Stimulated activated CD4-positive, alpha-beta T cell treated with anti-CD3 and anti-CD28 coated beads, Interleukin-1b, Interleukin-23, amount 100 ng/mL, for 1 hour (primary cell): ENCODE measurements at regions not wholly inside any gene's neighbourhood (a gene's known extent, or its start where the extent isn't known, plus 50 kb on each side); places are given as distances from the start of the nearest gene placed in this dataset.

ENCODE experiments used
- DNase-seq, 2 donors: peaks; one replicate each; pipeline ENCODE4 v3.0.0-alpha.2; 2020; ENCODE audit warnings: low read depth in 2 of 2

- DNase-seq = no peak
Observed at GRCh38 chr2:2828774-2829368, 497.8 kb upstream of the MYT1L start.

GRCh38 chr2:2827761-2828221, 496.7 kb upstream of the MYT1L start:
- DNase-seq = no peak

GRCh38 chr2:2827046-2827636, 496.1 kb upstream of the MYT1L start:
- DNase-seq = no peak

- no peak for DNase-seq
Observed at GRCh38 chr2:2826621-2827020, 495.5 kb upstream of the MYT1L start.

GRCh38 chr2:2826209-2826551, 495.1 kb upstream of the MYT1L start:
- no peak for DNase-seq

- DNase-seq = no peak
Observed at GRCh38 chr2:2825516-2826208, 494.6 kb upstream of the MYT1L start.

- DNase-seq = no peak
Observed at GRCh38 chr2:2825062-2825461, 494.0 kb upstream of the MYT1L start.

GRCh38 chr2:2824588-2824987, 493.5 kb upstream of the MYT1L start:
- no peak for DNase-seq

GRCh38 chr2:2823061-2823753, 492.1 kb upstream of the MYT1L start:
- no peak for DNase-seq

- no peak for DNase-seq
Observed at GRCh38 chr2:2822143-2822542, 491.1 kb upstream of the MYT1L start.

GRCh38 chr2:2812648-2813047, 481.6 kb upstream of the MYT1L start:
- DNase-seq = no peak

GRCh38 chr2:2812117-2812516, 481.0 kb upstream of the MYT1L start:
- no peak for DNase-seq

GRCh38 chr2:2810504-2810903, 479.4 kb upstream of the MYT1L start:
- no peak for DNase-seq

- no peak for DNase-seq
Observed at GRCh38 chr2:2809771-2810170, 478.7 kb upstream of the MYT1L start.

GRCh38 chr2:2808551-2809058, 477.5 kb upstream of the MYT1L start:
- DNase-seq = no peak

GRCh38 chr2:2806711-2807110, 475.6 kb upstream of the MYT1L start:
- no peak for DNase-seq

- no peak for DNase-seq
Observed at GRCh38 chr2:2805263-2805662, 474.2 kb upstream of the MYT1L start.

GRCh38 chr2:2804528-2804927, 473.5 kb upstream of the MYT1L start:
- DNase-seq = no peak

- DNase-seq = no peak
Observed at GRCh38 chr2:2801458-2801857, 470.4 kb upstream of the MYT1L start.

- no peak for DNase-seq
Observed at GRCh38 chr2:2800697-2801096, 469.6 kb upstream of the MYT1L start.

GRCh38 chr2:2800001-2800400, 468.9 kb upstream of the MYT1L start:
- DNase-seq = no peak

GRCh38 chr2:2799151-2799697, 468.1 kb upstream of the MYT1L start:
- DNase-seq = no peak
